H1 (cell line): ENCODE measurements at regions not wholly inside any gene's neighbourhood (a gene's known extent, or its start where the extent isn't known, plus 50 kb on each side); places are given as distances from the start of the nearest gene placed in this dataset.

Source experiments
- CTCF ChIA-PET: fragments of 300-600 bp; sonication (Branson Sonifier 250); formaldehyde crosslinking; loops from one replicate; lab custom pipeline; 2021; ENCODE audit not compliant: partially characterized antibody; lab: Charles Lee
- POLR2A ChIA-PET: fragments of 300-600 bp; sonication (Branson Sonifier 250); formaldehyde crosslinking; loops from one replicate; lab custom pipeline; 2021; ENCODE audit warnings: inconsistent platforms; ENCODE audit not compliant: partially characterized antibody; lab: Charles Lee
- DNase-seq, 2 experiments: peaks; one replicate each; pipeline versions ENCODE4 v3.0.0 to v3.0.0-alpha.2; 2010 to 2022; ENCODE audit warnings: low spot score in 2 of 2, low read depth in 1 of 2, mixed read lengths in 1 of 2
- FAIRE-seq: peaks from 2 replicates; lab custom pipeline; 2011; peaks lifted over from hg19 to GRCh38; lab: Jason Lieb, UNC
- H2AFZ ChIP-seq: 2 replicates; pipeline ENCODE4 v1.8.1; 2012; ENCODE audit warnings: low read length, inconsistent platforms
- H2AK5ac ChIP-seq: 2 replicates; pipeline ENCODE4 v1.6.1; 2013; ENCODE audit warnings: low read depth, low read length
- H2BK120ac ChIP-seq: replicated peaks from 2 replicates; pipeline ENCODE3; 2013; ENCODE audit warnings: low read depth, low read length, inconsistent platforms
- H2BK12ac ChIP-seq: 2 replicates; pipeline ENCODE4 v1.6.1; 2013; ENCODE audit warnings: low read depth, low read length
- H2BK15ac ChIP-seq: 2 replicates; pipeline ENCODE4 v1.6.1; 2013; ENCODE audit warnings: low read length
- H2BK20ac ChIP-seq: 2 replicates; pipeline ENCODE4 v1.6.1; 2013; ENCODE audit warnings: low read length
- H2BK5ac ChIP-seq: 2 replicates; pipeline ENCODE4 v1.6.1; 2013; ENCODE audit warnings: low read depth, low read length
- H3K14ac ChIP-seq: 2 replicates; pipeline ENCODE4 v1.6.1; 2013; ENCODE audit warnings: inconsistent platforms; ENCODE audit not compliant: insufficient read length
- H3K18ac ChIP-seq: 2 replicates; pipeline ENCODE4 v1.6.1; 2013; ENCODE audit warnings: low read length; ENCODE audit errors: extremely low read depth
- H3K23ac ChIP-seq: 2 replicates; pipeline ENCODE4 v1.6.1; 2013; ENCODE audit warnings: inconsistent platforms; ENCODE audit not compliant: insufficient read length
- H3K23me2 ChIP-seq: 2 replicates; pipeline ENCODE4 v1.6.1; 2013; ENCODE audit warnings: low read depth, low read length
- H3K27ac ChIP-seq: 2 replicates; pipeline ENCODE4 v1.6.1; 2011; ENCODE audit warnings: low read depth, low read length, inconsistent platforms
- H3K27me3 ChIP-seq, 4 experiments: replicated peaks in 1 of 4; 1 replicate in 1 of 4; 2 replicates in 3 of 4; pipeline versions ENCODE4 v1.6.1 to v1.8.1; 2011 to 2013; ENCODE audit warnings: low read length in 3 of 4, mild to moderate bottlenecking in 3 of 4, inconsistent platforms in 2 of 4, mixed read lengths in 2 of 4, moderate library complexity in 1 of 4; ENCODE audit not compliant: control insufficient read depth in 3 of 4, insufficient read depth in 3 of 4; ENCODE audit errors: extremely low read depth in 1 of 4
- H3K36me3 ChIP-seq, 4 experiments: 2 replicates each; pipeline versions ENCODE4 v1.6.1 to v1.8.1; 2011 to 2013; ENCODE audit warnings: mild to moderate bottlenecking in 4 of 4, low read length in 3 of 4, moderate library complexity in 2 of 4, control low read depth in 1 of 4, inconsistent platforms in 1 of 4; ENCODE audit not compliant: insufficient read depth in 4 of 4, control insufficient read depth in 2 of 4
- H3K4ac ChIP-seq: replicated peaks from 2 replicates; pipeline ENCODE3; 2013; ENCODE audit warnings: low read length, low read depth, mixed read lengths, inconsistent platforms; ENCODE audit not compliant: insufficient read length
- H3K4me1 ChIP-seq, 4 experiments: replicated peaks in 1 of 4; 1 replicate in 1 of 4; 2 replicates in 3 of 4; pipeline versions ENCODE4 v1.6.1 to v1.8.1; 2011 to 2013; ENCODE audit warnings: low read length in 3 of 4, inconsistent platforms in 2 of 4, mixed read lengths in 1 of 4; ENCODE audit not compliant: insufficient read depth in 4 of 4, control insufficient read depth in 3 of 4
- H3K4me2 ChIP-seq, 2 experiments: 2 replicates each; pipeline versions ENCODE4 v1.6.1 to v1.8.1; 2011 to 2013; ENCODE audit warnings: low read depth in 2 of 2, low read length in 2 of 2, control low read depth in 1 of 2, inconsistent platforms in 1 of 2, mild to moderate bottlenecking in 1 of 2; ENCODE audit not compliant: insufficient read depth in 1 of 2
- H3K4me3 ChIP-seq, 4 experiments: fragments of 200-600, 300-600 bp in 1 of 4; sonication (generic), shearing (Covaris generic), sonication (Bioruptor Twin) in 1 of 4; 2 replicates each; pipeline versions ENCODE4 v1.5.1 to v1.8.1; 2011 to 2016; ENCODE audit warnings: low read length in 4 of 4, low read depth in 3 of 4, control low read depth in 2 of 4, inconsistent platforms in 2 of 4, mild to moderate bottlenecking in 2 of 4, mixed read lengths in 1 of 4, moderate library complexity in 1 of 4; ENCODE audit not compliant: insufficient read depth in 2 of 4; ENCODE audit errors: extremely low read depth in 1 of 4
- H3K56ac ChIP-seq: replicated peaks from 2 replicates; pipeline ENCODE3; 2013; ENCODE audit warnings: low read depth, mild to moderate bottlenecking, mixed read lengths, low read length, inconsistent platforms; ENCODE audit not compliant: insufficient read length
- H3K79me1 ChIP-seq: 2 replicates; pipeline ENCODE4 v1.6.1; 2013; ENCODE audit warnings: low read depth, low read length, control low read depth
- H3K79me2 ChIP-seq, 2 experiments: 2 replicates each; pipeline versions ENCODE4 v1.6.1 to v1.8.1; 2012 to 2013; ENCODE audit warnings: low read length in 2 of 2, mild to moderate bottlenecking in 2 of 2, inconsistent platforms in 1 of 2; ENCODE audit not compliant: insufficient read depth in 2 of 2, control insufficient read depth in 1 of 2
- H3K9ac ChIP-seq, 4 experiments: replicated peaks in 1 of 4; 1 replicate in 1 of 4; 2 replicates in 3 of 4; pipeline versions ENCODE4 v1.6.1 to v1.8.1; 2011 to 2013; ENCODE audit warnings: low read depth in 3 of 4, low read length in 3 of 4, control low read depth in 2 of 4, mild to moderate bottlenecking in 2 of 4, moderate library complexity in 2 of 4, inconsistent platforms in 1 of 4; ENCODE audit errors: extremely low read depth in 1 of 4
- H3K9me3 ChIP-seq, 2 experiments: 2 replicates each; pipeline versions ENCODE4 v1.6.1 to v1.8.1; 2012 to 2013; ENCODE audit warnings: mild to moderate bottlenecking in 2 of 2, moderate library complexity in 2 of 2, control low read depth in 1 of 2, inconsistent platforms in 1 of 2, low read depth in 1 of 2, low read length in 1 of 2, mixed read lengths in 1 of 2; ENCODE audit not compliant: insufficient read depth in 2 of 2
- H4K20me1 ChIP-seq, 2 experiments: replicated peaks in 1 of 2; 2 replicates each; pipeline versions ENCODE3 to v1.8.1; 2011 to 2013; ENCODE audit warnings: inconsistent platforms in 2 of 2, low read length in 2 of 2, mild to moderate bottlenecking in 1 of 2; ENCODE audit not compliant: insufficient read depth in 2 of 2, control insufficient read depth in 1 of 2
- H4K5ac ChIP-seq: 2 replicates; pipeline ENCODE4 v1.6.1; 2013; ENCODE audit warnings: low read length, low read depth, mixed read lengths, inconsistent platforms; ENCODE audit not compliant: insufficient read length
- H4K8ac ChIP-seq: 2 replicates; pipeline ENCODE4 v1.8.0; 2013; ENCODE audit warnings: mild to moderate bottlenecking, moderate library complexity, low read length, inconsistent platforms; ENCODE audit not compliant: insufficient read depth; ENCODE audit errors: extremely low read depth
- H4K91ac ChIP-seq: replicated peaks from 2 replicates; pipeline ENCODE3; 2013; ENCODE audit warnings: low read length, mixed read lengths, inconsistent platforms; ENCODE audit not compliant: insufficient read length
- BACH1 ChIP-seq: IDR thresholded peaks from 2 replicates; pipeline ENCODE4 v1.6.1; 2012; ENCODE audit warnings: low read length, improper control_type of control experiment
- CEBPB ChIP-seq: IDR thresholded peaks from 2 replicates; pipeline ENCODE4 v1.6.1; 2012; ENCODE audit warnings: low read depth, low read length
- HDAC2 ChIP-seq, 2 experiments: fragments of 300-600 bp in 1 of 2; sonication (generic) in 1 of 2; IDR thresholded peaks; 2 replicates each; pipeline ENCODE4 v1.6.1; 2011 to 2012; ENCODE audit warnings: low read depth in 2 of 2, low read length in 2 of 2, mild to moderate bottlenecking in 2 of 2, moderate library complexity in 2 of 2, borderline replicate concordance in 1 of 2, inconsistent platforms in 1 of 2
- JUND ChIP-seq: IDR thresholded peaks from 2 replicates; pipeline ENCODE4 v1.6.1; 2011; ENCODE audit warnings: mild to moderate bottlenecking, improper control_type of control experiment, low read length
- KDM4A ChIP-seq: IDR thresholded peaks from one replicate; pipeline ENCODE4 v1.7.1; 2012; ENCODE audit warnings: low read depth, mild to moderate bottlenecking, moderate library complexity, low read length, inconsistent platforms; ENCODE audit not compliant: severe bottlenecking
- NANOG ChIP-seq: IDR thresholded peaks from 2 replicates; pipeline ENCODE4 v1.6.1; 2011; ENCODE audit warnings: low read length, low read depth, mild to moderate bottlenecking, inconsistent platforms; ENCODE audit not compliant: insufficient read depth, poor library complexity, severe bottlenecking
- POLR2A ChIP-seq, 2 experiments: IDR thresholded peaks; 1 replicate in 1 of 2; 2 replicates in 1 of 2; pipeline ENCODE4 v1.6.1; 2011; ENCODE audit warnings: low read depth in 2 of 2, low read length in 2 of 2, mild to moderate bottlenecking in 2 of 2; ENCODE audit errors: control extremely low read depth in 1 of 2
- POLR2AphosphoS5 ChIP-seq: IDR thresholded peaks from 2 replicates; pipeline ENCODE4 v1.6.1; 2011; ENCODE audit warnings: low read depth, low read length
- RAD21 ChIP-seq, 2 experiments: IDR thresholded peaks in 1 of 2; conservative IDR thresholded peaks in 1 of 2; 2 replicates each; pipeline ENCODE4 v1.6.1; 2011; ENCODE audit warnings: low read depth in 2 of 2, low read length in 2 of 2, improper control_type of control experiment in 1 of 2, inconsistent platforms in 1 of 2, mild to moderate bottlenecking in 1 of 2, moderate library complexity in 1 of 2
- WGBS, 2 experiments: shearing (Covaris generic) in 1 of 2; methylation state at CpG; one replicate each; pipeline versions ENCODE4 v1.1.6 to v1.1.7; 2013 to 2015; ENCODE audit warnings: low lambda C conversion rate in 2 of 2, mixed read lengths in 2 of 2, inconsistent platforms in 1 of 2, low coverage in 1 of 2, missing lambda C conversion rate in 1 of 2; ENCODE audit not compliant: insufficient replicate concordance in 2 of 2, insufficient coverage in 1 of 2, insufficient read length in 1 of 2; ENCODE audit errors: extremely low coverage in 1 of 2, missing lambda C conversion rate in 1 of 2; 5-methylcytosine and 5-hydroxymethylcytosine counted together
- TF ChIP-seq, protein P1 (sequence below): IDR thresholded peaks from 2 replicates; pipeline ENCODE4 v1.6.1; 2012; ENCODE audit warnings: low read length, inconsistent platforms

DNA sequence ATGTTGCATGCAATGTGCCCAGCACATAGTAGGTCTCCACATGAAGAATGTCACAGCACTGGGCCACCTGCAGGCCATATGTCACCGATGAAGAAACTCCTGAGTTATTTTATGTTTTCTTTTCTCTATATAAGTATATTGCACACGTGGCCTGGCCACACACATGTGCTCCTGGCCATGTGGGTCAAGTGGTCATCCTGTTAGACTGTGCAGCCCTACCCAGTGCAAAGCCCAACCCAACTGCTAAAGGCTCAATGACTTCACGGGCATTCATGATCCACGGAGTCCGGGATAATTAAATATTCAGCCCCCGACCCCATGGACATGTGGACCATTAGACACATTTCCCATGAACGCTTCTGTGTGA, 163.2 kb downstream of the TEX29 start:
- Histone ChIP-seq H3K56ac (no peak overlapping the region), H4K20me1 (no peaks in the 10 kb centered on the region), H3K18ac (no peak overlapping the region), H3K79me1 (no peaks in the 10 kb centered on the region; the same call in 1 of the 2 replicates), H2BK20ac (no peak overlapping the region), H3K27me3 (no peaks in the 10 kb centered on the region; a peak in 1 of 7 replicates), H4K8ac (no peak overlapping the region), H3K23ac (no peak overlapping the region), H3K4ac (no peak overlapping the region), H3K9me3 (peaks cover 16 to 22% of the 10 kb centered on the region in 2 experiments), H3K9ac (no peak overlapping the region), H3K4me1 (no peaks in the 10 kb centered on the region), H2BK120ac (no peak overlapping the region), H3K23me2 (no peaks in the 10 kb centered on the region; the same call in 1 of the 2 replicates), H3K27ac (no peak overlapping the region), H2BK12ac (no peak overlapping the region), H2AK5ac (no peak overlapping the region), H2BK5ac (no peak overlapping the region), H3K4me2 (no peak overlapping the region), H3K36me3 (no peaks in the 10 kb centered on the region), H3K79me2 (no peaks in the 10 kb centered on the region), H3K14ac (no peak overlapping the region), H4K5ac (no peak overlapping the region), H2BK15ac (no peak overlapping the region), H4K91ac (no peak overlapping the region), H2AFZ (no peak overlapping the region), H3K4me3 (no peak overlapping the region)
- DNase-seq (no peak), FAIRE-seq (no peak)
- ChIA-PET POLR2A (no interaction called here), CTCF (interaction anchor here (0.7 to 1.7 kb wide), 8 partner anchors 9 to 960 kb away, joined by 3 to 9 read pairs (median 4); no protein-coding TSS in a partner anchor)
- no peak for TF ChIP-seq KDM4A
- no peak for TF ChIP-seq BACH1
- TF ChIP-seq, protein P1, sequence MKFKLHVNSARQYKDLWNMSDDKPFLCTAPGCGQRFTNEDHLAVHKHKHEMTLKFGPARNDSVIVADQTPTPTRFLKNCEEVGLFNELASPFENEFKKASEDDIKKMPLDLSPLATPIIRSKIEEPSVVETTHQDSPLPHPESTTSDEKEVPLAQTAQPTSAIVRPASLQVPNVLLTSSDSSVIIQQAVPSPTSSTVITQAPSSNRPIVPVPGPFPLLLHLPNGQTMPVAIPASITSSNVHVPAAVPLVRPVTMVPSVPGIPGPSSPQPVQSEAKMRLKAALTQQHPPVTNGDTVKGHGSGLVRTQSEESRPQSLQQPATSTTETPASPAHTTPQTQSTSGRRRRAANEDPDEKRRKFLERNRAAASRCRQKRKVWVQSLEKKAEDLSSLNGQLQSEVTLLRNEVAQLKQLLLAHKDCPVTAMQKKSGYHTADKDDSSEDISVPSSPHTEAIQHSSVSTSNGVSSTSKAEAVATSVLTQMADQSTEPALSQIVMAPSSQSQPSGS: no peak
- no peak for TF ChIP-seq JUND
- no peak for TF ChIP-seq POLR2A (IDR thresholded peaks at IDR 0.05; ENCODE audit: control extremely low read depth in 1 of 2, low read depth in 2 of 2, low read length in 2 of 2)
- TF ChIP-seq POLR2AphosphoS5: no peak
- no peak for TF ChIP-seq HDAC2 (IDR thresholded peaks at IDR 0.05; ENCODE audit: borderline replicate concordance in 1 of 2, low read depth in 2 of 2, low read length in 2 of 2)
- TF ChIP-seq RAD21 (IDR thresholded peaks at IDR 0.05 in 1 of 2, conservative IDR thresholded peaks at IDR 0.05 in 1 of 2; ENCODE audit: low read depth in 2 of 2, low read length in 2 of 2): no peak
- no peak for TF ChIP-seq CEBPB
- TF ChIP-seq NANOG: no peak
- 86% methylated on average over 7 of the region's 7 CpGs; no CpG with 5 or more reads in 1 of the 2 experiments for WGBS, 2 experiments
